Stimulated activated CD8-positive, alpha-beta memory T cell treated with anti-CD3 and anti-CD28 coated beads, Interleukin-7, amount 100 ng/mL, for 1 hour (primary cell): ENCODE measurements at regions not wholly inside any gene's neighbourhood (a gene's known extent, or its start where the extent isn't known, plus 50 kb on each side); places are given as distances from the start of the nearest gene placed in this dataset.
"Not testable (repeated sequence)": the region's sequence is repeated elsewhere in the genome, so short reads cannot be mapped to it uniquely, and the experiment has no call there.

Source experiments
- DNase-seq, 2 donors: peaks; one replicate each; pipeline ENCODE4 v3.0.0-alpha.2; 2020; ENCODE audit warnings: low read depth in 2 of 2

GRCh38 chr16:59881376-59881775 lies 1147.3 kb upstream of the GOT2 start:
- DNase-seq = no peak

GRCh38 chr16:59880611-59881010 lies 1146.5 kb upstream of the GOT2 start:
- DNase-seq = no peak

GRCh38 chr16:59878999-59879398 lies 1144.9 kb upstream of the GOT2 start:
- no peak for DNase-seq

GRCh38 chr16:59878479-59878878 lies 1144.4 kb upstream of the GOT2 start:
- no peak for DNase-seq

GRCh38 chr16:59864981-59865666 lies 1131.0 kb upstream of the GOT2 start:
- DNase-seq = no peak

GRCh38 chr16:59859676-59860402 lies 1125.7 kb upstream of the GOT2 start:
- no peak for DNase-seq

- no peak for DNase-seq
These were observed 1120.8 kb upstream of the GOT2 start for GRCh38 chr16:59854846-59855439.

GRCh38 chr16:59849716-59850115 lies 1115.6 kb upstream of the GOT2 start:
- no peak for DNase-seq

- no peak for DNase-seq
These were observed 1114.2 kb upstream of the GOT2 start for GRCh38 chr16:59848296-59848695.

GRCh38 chr16:59840169-59840568 lies 1106.1 kb upstream of the GOT2 start:
- no peak for DNase-seq

GRCh38 chr16:59826767-59827166 lies 1092.7 kb upstream of the GOT2 start:
- DNase-seq = no peak

- DNase-seq = not testable (repeated sequence)
These were observed 1075.4 kb upstream of the GOT2 start for GRCh38 chr16:59809488-59809887.

GRCh38 chr16:59783191-59783590 lies 1049.1 kb upstream of the GOT2 start:
- no peak for DNase-seq

GRCh38 chr16:59773330-59773729 lies 1039.2 kb upstream of the GOT2 start:
- DNase-seq = no peak

- no peak for DNase-seq
These were observed 1025.2 kb upstream of the GOT2 start for GRCh38 chr16:59759296-59759695.

- no peak for DNase-seq
These were observed 1024.7 kb upstream of the GOT2 start for GRCh38 chr16:59758848-59759247.

- DNase-seq = no peak
These were observed 1020.7 kb upstream of the GOT2 start for GRCh38 chr16:59754854-59755253.

- DNase-seq = no peak
These were observed 1015.7 kb upstream of the GOT2 start for GRCh38 chr16:59749662-59750336.

- no peak for DNase-seq
These were observed 1014.4 kb upstream of the GOT2 start for GRCh38 chr16:59748531-59748930.

GRCh38 chr16:59743504-59743903 lies 1009.4 kb upstream of the GOT2 start:
- no peak for DNase-seq

- no peak for DNase-seq
These were observed 1006.7 kb upstream of the GOT2 start for GRCh38 chr16:59740858-59741257.

- no peak for DNase-seq
These were observed 1003.2 kb upstream of the GOT2 start for GRCh38 chr16:59737274-59737673.

GRCh38 chr16:59733321-59733720 lies 999.2 kb upstream of the GOT2 start:
- DNase-seq = no peak
